Fibroblast of skin of scalp (primary cell): ENCODE measurements at regions not wholly inside any gene's neighbourhood (a gene's known extent, or its start where the extent isn't known, plus 50 kb on each side); places are given as distances from the start of the nearest gene placed in this dataset.
A peak's percentile ranks its signal among the peaks of the same experiment; 100 is the strongest.
"Not testable (repeated sequence)": the region's sequence is repeated elsewhere in the genome, so short reads cannot be mapped to it uniquely, and the experiment has no call there.

Experiments used
- DNase-seq: peaks from one replicate; pipeline ENCODE4 v3.0.0-alpha.2; 2013

GRCh38 chr14:71613168-71613567 lies 319.1 kb upstream of the RGS6 start:
- DNase-seq: no peak

- no peak for DNase-seq
These were observed 316.2 kb upstream of the RGS6 start for GRCh38 chr14:71616013-71616412.

GRCh38 chr14:71618047-71618446 lies 314.2 kb upstream of the RGS6 start:
- DNase-seq: no peak

DNA sequence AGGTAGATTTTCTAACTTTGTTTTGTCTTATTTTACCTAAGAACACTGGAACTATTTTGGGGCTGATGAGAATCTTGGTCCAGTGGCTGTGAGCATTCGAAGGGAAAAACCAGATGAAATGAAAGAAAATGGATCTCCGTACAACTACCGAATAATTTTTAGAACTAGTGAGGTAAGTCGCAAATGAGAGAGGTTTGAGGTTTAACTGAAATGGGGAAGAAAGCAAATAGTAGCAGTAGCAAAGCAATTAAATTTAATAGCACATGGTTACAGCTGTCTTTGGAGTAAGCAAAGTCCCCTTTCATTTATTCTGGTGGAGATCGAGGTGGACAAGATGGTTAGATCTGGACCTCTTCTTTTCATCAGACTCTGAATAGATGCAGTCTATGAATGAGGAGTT lies 313.5 kb upstream of the RGS6 start:
- DNase-seq: no peak

- no peak for DNase-seq
These were observed 312.8 kb upstream of the RGS6 start for GRCh38 chr14:71619472-71619871.

GRCh38 chr14:71620401-71620800 lies 311.8 kb upstream of the RGS6 start:
- no peak for DNase-seq

GRCh38 chr14:71621276-71621675 lies 311.0 kb upstream of the RGS6 start:
- no peak for DNase-seq

DNA sequence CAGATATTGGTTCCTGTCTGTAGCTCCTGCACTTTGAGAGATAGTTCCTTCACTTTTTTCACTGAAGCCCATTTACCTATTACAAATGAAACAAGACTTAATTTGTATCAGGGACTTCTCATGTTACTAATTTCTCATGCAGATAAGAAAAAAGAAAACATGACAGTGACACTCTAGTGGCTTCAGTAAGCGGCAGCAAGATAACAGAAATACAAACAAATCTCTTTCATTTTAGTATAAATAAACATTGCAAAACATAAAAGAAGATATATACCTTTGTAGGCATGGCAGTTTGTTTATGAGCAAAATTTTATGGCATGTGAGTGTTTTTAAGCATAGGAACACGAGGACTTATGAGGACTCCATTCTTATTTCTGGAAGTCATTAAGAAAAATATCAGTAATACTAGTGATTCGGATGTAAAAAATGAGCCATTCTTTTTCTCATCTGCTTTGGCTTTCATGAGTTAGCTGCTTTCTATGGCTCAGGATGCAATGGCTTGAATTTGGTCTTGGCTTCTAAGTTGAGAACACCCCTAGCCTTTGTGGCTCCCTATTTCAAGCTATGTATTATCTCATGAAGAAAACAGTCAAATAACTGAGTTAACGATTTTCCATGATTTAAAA lies 310.1 kb upstream of the RGS6 start:
- peak; percentile 30 for DNase-seq

DNA sequence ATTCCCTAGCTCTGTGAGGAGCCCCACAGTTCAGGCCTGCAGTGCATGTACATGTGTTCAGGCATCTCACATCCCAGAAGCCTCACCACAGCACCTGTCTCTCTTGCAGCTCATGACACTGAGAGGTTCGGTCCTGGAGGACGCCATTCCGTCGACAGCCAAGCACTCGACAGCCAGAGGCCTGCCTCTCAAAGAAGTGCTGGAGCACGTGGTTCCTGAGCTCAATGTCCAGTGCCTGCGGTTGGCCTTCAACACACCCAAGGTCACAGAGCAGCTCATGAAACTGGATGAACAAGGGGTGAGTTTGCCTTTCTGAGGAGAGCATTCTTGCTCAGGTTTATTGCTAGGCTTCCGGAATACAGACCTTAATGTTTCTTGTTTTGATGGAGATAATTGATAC lies 308.3 kb upstream of the RGS6 start:
- no peak for DNase-seq

- DNase-seq: no peak
These were observed 307.1 kb upstream of the RGS6 start for GRCh38 chr14:71625175-71625574.

DNA sequence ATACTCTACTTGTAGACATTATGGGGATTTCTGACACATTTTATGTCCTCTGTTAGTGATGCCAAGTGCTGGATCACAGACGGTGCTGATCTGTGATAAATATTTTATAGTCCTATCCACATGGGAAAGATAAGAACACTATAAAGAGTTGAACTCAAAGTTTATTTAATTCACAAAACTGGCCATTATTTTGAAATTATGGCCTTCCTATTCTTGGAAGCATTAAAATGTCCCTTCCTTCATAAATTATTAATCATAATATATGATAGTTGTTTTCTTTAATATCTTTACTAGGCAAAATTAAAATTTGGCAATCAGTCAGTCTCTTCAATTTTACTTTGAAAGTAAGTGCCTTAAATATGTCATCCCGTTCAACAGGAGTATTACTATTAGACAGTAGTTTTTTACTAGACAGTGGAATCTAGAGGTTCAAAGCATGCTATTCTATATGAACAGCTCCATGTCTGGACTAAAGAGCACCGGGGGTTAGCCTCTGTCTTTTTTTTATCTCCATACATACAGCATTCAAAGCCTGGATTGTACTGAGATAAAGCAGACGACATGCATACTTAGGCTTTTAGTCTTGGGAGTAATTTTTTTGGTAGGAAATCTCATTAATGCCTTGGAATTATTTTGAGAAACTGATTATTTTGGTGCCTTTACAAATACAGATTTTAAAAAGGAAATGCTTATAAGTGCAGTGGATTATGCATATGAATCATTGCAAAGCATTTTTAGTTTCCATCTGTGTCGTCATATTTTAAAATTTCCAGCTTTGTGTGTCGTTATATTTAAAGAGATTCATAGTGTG lies 306.1 kb upstream of the RGS6 start:
- DNase-seq: peak; percentile 69

DNA sequence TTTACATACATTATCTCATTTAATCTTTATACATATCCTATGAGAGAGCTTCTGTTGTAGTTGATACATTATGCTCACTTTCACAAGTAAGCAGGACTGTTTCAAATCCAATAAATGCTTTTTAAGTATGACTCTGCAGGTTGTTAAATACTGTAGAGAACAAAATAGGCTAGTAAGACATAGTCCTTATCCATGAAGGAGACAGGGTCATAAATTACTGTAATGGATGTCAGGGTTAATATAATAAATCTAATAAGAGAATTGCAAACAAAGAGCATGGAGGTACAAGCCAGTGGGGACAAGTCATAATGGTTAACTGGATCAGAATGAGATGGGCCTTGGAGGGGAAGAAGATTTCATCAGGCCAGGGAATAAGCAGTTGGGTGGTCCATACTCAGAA lies 303.8 kb upstream of the RGS6 start:
- DNase-seq: no peak

DNA sequence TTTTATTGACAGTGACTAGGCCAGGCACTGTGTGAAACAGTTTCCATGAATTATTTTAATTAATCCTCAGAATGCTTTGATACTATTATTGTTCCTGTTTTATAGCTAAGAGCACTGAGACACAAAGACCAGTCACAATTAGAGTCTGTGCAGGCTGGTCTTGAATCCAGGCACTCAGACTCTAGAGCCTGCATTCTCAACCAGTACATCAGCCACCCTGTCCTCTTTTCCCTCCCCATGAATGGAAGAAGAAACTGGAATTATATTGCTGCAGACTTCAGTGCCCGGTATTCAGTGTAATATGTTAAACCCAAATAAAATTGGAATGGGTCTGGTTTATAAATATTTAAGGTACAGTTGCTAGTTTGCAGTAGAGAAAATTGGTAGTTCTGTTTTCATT lies 303.0 kb upstream of the RGS6 start:
- DNase-seq: no peak

- peak; percentile 22 for DNase-seq
These were observed 302.3 kb upstream of the RGS6 start for GRCh38 chr14:71629765-71630492.

DNA sequence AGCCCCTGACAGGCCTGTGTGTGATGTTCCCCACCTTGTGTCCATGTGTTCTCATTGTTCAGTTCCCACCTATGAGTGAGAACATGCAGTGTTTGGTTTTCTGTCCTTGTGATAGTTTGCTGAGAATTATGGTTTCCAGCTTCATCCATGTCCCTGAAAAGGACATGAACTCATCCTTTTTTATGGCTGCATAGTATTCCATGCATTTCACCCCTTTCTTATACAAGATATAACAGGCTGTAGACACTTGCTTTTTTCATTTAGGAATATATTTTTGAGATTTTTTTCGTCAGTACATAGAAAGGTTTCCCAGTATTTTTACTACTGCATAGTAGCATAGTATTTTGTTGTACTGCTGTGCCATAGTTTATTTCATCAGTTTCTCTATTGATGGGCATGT lies 301.2 kb upstream of the RGS6 start:
- not testable (repeated sequence) for DNase-seq

GRCh38 chr14:71632440-71632946 lies 299.7 kb upstream of the RGS6 start:
- no peak for DNase-seq

GRCh38 chr14:71636076-71636475 lies 296.2 kb upstream of the RGS6 start:
- DNase-seq: no peak

DNA sequence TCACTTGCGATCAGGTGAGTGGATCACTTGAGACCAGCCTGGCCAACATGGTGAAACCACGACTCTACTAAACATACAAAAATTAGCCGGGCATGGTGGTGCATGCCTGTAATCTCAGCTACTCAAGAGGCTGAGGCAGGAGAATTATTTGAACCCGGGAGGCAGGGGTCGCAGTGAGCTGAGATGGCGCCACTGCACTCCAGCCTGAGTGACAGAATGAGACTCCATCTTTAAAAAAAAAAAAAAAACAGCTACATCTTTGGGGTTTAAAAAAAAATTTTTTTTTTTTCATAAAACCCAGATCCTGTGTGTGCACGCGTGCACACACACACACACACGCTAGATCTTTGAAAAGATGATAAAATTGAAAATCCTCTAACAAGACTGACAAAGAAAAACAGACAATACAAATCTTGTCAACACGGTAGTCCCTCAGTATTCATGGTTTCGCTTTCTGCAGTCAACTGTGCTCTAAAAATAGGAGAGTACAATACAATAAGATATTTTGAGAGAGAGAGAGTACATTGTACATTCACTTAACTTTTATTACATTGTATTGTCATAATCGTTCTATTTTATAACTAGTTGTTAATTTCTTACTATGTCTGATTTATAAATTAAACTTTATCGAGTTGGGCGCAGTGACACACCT lies 295.3 kb upstream of the RGS6 start:
- DNase-seq: no peak

GRCh38 chr14:71638523-71639196 lies 293.6 kb upstream of the RGS6 start:
- DNase-seq: peak; percentile 55

- DNase-seq: no peak
These were observed 289.5 kb upstream of the RGS6 start for GRCh38 chr14:71642715-71643114.

DNA sequence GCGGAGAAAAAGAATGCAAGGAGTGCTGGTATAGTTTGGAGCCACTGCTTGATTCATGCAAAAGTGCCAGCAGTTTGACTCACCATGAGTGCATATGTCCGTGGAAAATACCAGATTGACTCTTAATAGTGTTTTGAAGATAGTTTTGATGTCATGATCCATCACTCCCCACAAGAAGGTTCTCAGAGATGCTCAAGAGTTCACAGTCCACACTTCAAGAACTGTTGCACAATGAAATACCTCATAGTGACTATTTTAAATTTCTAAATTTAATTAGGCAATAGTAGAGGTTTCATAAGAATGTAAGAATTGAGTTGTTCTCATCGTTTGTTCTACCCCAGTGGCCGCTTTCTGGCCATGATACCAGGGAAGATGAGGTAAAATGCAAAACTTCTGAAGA lies 286.6 kb upstream of the RGS6 start:
- DNase-seq: peak; percentile 48

DNA sequence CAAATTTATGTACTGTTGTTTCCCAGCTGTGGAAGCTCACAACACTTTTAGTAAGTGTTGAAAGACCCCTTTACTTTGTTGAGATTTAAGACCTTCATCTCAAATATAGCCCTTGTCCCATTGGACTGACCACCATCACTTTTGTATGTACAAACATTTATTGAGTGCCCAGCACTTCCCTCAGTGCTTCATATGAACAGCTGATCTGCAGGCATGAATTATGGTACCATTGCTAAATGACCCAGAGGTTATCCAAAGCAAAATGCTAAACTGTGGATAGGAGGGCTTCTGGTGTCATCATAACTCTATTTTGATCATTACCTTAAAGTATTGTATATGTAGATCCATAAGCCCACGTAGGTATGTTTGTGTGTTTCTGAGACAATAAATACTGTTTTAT lies 285.7 kb upstream of the RGS6 start:
- no peak for DNase-seq
